M059J (cell line): ENCODE measurements at regions not wholly inside any gene's neighbourhood (a gene's known extent, or its start where the extent isn't known, plus 50 kb on each side); places are given as distances from the start of the nearest gene placed in this dataset.
"Not testable (repeated sequence)": the region's sequence is repeated elsewhere in the genome, so short reads cannot be mapped to it uniquely, and the experiment has no call there.

ENCODE experiments used
- DNase-seq: peaks from one replicate; pipeline ENCODE4 v3.0.0-alpha.2; 2012; ENCODE audit warnings: low read depth

DNA sequence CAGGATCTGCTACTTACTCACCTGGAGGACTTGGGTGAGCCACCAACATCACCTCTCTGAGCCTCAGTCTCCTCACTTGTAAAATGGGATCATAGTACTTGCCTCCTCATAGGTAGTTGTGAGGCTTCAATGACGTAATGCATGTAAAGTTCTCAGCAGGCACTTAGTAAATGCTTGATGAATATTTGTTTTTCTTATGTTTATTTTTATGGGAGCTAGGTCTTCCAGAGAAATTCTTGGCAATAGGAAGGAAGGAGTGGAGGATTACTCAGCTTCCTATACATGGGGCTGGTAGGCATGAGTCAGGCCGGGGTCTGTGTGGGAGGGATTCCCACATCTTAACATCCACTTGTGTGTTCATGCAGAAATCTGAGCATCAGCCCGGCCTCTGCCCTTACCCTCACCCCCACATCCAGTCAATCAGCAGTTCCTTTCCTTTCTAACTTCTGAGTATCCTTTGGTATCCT lies 95.4 kb upstream of the USP24 start:
- peak; percentile 99 for DNase-seq

DNA sequence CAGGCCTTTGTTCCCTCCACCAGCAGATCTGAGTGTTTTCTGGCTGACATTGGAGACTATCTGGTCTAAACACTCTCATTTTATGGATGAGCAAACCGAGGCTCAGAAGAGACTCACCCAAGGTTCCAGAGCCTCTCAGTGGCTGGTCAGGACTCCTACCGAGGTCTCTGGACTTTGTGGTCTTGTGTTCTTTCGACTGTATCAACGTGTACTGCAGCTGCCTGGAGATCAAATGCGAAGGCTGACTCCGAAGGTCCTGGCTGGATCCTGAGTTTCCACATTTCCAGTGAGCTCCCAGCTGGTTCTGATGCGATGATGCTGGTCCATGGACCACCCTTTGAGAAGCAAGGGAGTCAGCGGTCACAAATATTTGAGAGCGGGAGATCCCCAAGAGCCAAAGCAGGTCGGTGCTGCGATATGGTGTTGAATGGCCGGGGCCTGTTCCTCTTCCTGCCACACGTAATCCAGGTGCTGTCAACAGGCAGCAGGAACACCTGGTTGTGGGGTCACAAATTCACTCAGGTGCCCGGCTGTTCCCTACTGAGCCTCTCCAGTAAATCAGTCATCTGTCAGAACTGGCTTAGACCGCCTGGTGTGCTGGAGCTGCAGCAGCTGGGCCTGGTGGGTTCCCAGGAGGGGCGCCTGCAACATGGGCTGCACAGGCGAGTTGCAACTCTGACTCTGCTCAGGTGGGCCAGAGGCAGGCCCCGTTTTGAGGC lies 94.8 kb upstream of the USP24 start:
- no peak for DNase-seq

DNA sequence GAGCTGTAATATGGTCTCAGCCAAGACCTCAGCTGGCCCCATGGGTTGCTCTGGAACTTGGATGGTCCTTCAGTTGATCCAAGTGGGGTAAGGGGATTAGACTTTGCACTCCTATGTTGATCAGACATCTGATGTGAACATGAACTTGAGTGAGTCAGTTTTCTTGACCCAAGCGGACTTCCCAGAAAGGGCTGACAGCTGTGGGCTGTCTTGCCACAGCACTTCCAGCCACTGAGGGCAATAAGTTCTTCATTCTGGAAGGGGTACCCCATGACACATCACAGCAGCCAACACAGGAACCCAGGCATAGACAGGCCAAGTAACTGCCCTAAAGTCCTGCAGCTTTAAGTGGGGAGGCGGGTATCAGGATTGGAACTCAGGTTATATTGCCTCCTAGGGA lies 93.9 kb upstream of the USP24 start:
- DNase-seq: peak; percentile 33

DNA sequence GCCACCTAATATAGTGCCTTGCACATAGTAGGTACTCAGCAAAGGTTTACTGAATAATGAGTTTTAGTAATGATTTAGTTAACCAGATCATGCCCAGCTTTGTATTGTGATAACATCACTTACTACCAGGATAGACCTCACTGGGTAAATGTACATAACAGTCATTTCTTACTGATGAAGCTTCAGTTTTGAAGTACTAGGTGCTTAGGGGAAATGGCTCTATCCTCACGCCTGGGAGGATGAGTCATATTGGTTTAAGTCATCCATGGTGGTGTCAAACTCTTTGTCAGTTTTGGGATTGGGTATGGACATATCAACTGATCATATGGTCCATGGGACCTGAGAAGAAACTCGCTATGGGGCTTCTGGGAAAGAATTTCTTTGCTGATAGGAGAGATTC lies 90.6 kb upstream of the USP24 start:
- peak; percentile 70 for DNase-seq

DNA sequence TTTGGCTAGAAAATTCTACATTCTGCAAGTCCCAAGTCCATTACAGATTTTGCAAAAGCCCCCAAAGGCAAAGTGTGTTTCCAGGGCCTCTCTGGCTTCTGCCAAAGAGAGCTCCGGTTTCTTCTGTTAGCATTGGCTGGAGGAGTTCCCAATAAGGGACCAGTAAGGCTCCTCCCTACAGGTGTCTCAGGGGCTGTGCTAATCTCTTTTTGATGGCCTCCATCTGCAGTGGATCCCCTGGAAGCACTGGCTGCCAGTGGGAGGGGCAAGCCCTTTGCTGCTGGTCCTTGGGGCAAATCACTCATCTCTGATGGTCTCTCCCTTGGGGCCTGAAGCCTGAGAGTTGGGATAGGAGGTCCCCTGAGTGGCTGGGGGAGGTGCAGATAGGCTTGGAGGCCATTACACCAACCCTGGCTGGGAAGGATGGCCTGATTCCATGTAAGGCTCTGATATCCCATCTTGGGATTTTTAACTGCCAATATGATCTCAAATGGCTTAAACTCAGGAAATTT lies 89.1 kb upstream of the USP24 start:
- no peak for DNase-seq

DNA sequence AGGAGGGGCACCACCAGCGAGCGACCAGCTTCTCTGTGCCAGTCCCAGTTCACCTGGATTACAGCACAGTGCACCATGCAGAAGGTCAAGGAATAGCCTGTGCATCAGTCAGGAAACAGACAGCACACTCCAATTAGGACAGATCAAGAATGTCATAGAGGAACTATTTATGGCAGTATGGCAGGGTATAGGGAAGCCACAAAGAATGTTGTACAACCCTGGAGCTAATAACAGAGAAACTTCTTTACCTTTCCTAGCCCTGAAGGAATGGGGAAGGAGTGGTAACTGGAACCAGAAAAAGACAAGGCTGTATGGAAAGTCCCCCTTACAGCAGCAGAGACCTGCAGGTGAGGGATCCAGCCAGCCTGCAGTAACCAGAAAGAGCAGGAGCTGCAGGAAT lies 87.8 kb upstream of the USP24 start:
- DNase-seq: peak; percentile 30

DNA sequence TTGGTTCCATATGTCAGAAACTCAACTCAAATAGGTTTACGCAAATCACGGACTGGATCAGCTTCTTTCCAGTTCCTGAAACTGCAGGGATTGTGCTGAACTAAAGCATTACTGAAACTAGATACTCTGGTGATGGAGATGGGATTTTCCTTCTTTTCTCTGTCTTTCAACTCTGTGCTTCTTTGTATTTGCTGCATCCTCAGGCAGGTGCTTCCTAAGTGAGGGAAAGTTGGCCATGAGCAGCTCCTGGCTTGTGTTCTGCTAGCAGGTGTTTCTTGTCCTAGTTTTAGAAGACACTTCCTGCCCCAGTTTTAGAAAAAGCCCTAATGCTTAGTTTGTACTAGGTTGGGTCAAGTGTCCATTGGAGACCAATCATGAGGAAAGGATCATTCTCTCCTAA lies 86.7 kb upstream of the USP24 start:
- DNase-seq: no peak

DNA sequence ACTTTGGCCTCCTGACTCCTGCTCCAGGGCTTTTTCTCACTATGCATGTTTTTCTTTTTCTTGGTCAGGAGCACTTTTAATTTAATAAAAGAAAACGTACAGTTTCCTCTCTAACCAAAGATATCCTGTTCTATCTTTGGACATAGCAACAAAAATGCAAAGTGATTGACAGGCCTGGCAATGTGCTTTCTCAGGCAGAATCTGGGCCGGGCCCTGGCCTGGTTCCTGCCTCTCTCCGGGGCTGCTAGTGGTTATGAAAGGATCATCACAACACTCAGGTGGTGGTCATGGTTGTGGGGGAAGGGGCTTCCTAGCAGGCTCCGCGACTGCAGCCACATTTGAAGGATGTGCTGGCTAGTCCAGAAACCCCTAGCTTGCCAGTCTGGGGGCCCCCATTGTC lies 85.8 kb upstream of the USP24 start:
- no peak for DNase-seq

DNA sequence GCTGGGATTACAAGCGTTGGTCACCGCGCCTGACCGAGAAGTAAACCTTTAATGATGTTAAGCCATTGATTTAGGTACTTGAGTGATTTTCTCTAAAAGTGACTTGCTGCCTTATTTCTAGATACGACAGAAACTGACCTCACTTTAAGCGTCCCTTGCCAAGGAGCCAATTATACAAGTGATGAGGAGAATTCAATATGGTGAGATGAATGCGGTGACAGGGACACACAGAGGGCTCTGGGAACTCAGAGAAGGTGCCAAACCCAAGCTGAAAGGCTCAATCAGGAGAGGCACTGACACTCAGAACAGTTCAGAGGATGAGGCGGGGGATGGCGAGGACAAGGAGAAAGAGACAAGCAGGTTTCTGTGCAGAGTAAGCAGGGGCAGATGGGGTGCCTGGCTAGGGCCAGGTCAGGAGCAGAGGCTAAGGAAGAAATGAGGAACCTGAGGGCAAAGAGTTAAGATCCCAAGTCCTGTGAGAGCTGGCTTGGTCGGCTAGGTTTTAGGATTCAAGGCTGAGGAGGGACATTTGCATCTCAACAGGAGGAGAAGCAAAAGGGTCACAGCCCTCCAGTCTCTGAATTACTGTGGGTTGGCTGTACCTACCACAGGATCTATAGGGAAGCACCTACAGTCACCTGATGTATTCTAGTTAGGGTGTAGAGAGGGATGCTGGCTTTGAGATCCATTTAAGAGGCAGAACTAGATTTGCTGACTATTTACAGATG lies 83.2 kb upstream of the USP24 start:
- DNase-seq: no peak

DNA sequence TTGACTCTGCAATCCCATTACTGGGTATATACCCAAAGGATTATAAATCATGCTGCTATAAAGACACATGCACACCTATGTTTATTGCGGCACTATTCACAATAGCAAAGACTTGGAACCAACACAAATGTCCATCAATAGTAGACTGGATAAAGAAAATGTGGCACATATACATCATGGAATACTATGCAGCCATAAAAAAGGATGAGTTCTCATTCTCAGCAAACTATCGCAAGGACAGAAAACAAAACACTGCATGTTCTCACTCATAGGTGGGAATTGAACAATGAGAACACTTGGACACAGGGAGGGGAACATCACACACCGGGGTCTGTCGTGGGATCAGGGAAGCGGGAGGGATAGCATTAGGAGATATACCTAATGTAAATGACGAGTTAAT lies 81.1 kb upstream of the USP24 start:
- not testable (repeated sequence) for DNase-seq

DNA sequence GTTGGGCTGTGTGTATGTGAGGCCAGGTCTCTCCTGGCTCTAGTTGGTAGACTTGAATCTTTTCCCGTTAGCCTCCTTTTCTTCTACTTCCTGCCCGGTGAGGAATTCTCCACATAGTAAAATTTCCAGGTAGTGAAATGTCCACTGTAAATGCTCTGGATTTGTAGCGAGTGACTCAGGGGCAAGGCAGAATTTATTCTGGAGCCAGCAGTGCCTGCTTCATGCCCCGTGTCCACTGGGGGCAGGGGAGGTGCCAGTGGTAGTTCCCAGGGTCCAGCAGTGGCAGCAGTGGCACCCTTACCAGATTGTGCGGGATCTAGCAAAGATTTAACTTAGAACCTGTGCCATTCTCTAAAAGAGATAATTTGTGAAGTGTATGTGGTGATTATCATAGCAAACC lies 74.5 kb upstream of the USP24 start:
- peak; percentile 21 for DNase-seq

DNA sequence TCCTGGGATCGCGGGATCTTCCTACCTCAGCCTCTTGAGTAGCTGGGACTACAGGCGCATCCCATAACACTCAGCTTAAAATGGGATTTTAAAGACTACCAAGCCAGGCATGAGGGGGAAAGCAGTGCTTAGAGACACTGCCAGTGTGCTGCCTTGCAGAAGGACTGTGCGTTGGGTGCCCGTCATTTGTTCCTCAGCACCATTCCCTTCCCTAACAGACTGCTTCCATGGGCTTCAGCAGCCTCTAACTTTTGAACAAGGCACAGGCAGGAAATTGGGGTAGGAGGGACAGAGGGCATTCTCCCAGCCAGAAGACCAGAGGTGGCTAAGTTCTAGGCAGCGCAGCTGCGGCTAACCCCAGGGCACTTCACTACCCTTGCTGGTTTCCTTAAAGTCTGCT lies 73.9 kb upstream of the USP24 start:
- DNase-seq: no peak

DNA sequence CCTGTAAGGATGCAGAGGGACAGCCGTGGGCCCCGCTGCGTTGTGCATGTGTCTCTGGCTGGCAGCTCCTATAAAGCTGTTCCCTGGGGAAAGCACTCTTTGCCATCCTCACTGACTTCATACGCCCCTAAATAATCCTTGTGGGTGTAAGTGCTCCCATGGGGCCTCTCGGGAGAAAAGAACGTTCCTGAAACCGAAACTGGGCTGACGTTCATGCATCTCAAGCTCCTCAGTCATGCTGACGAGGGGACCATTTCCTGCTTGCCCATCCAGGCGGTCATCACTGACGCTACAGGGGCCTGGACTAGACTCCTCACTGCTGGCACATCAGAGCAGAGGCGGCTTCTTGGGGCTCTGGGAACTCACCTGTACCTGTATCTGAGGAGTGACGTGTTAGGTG lies 73.1 kb upstream of the USP24 start:
- no peak for DNase-seq

DNA sequence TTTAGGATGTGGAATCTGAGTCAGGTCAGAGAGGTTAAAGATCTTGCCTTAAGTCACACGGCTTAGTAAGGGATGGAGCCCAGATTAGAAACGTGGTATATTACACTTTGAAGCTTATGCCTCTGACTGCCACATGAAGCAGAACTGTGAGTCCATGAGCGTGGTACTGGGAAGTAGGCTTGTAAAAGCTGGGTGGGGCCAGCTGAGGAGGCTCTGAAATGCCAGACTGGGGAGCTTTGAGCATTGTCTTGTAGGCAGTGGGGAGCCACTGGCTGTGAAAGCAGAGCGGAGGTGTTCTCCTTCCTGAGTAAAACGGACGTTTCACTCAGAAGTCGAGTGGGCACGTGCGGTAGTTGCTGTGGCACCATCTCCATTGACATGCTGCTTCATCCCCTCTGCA lies 72.6 kb upstream of the USP24 start:
- no peak for DNase-seq

DNA sequence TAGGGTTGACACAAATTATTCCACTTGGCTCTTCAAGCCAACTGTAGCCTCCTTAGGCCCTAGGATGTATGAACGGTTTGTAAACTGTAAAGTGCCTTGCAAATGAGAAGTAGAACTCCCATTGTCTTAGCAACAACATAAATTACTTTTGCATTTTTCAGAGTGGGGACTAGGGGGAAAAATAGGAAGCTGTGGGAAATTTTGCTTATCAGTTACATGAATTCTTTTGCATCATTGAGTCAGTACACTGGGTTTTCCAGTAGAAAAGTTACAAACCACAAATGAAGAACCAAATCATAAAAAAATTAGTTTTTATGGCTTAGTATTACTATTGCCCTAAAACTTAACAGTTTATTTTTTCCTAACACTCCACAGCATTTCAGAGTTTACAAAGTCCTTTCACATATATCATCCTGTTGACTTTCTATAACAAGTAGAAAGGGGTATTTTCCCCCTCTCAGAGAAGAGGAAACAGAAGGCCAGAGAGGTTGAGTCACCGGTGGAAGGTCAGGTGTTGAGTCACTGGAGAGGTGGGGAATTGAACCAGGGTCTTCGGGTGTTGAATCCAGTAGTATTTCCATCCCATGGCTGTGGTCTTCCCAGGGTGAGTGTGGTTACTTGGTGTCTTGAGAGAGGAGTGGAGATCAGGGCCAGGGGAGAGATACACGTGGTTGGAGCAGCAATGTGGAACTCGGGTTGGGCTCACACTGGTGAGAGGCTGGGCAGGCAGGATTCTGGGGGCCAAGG lies 71.9 kb upstream of the USP24 start:
- peak; percentile 43 for DNase-seq

DNA sequence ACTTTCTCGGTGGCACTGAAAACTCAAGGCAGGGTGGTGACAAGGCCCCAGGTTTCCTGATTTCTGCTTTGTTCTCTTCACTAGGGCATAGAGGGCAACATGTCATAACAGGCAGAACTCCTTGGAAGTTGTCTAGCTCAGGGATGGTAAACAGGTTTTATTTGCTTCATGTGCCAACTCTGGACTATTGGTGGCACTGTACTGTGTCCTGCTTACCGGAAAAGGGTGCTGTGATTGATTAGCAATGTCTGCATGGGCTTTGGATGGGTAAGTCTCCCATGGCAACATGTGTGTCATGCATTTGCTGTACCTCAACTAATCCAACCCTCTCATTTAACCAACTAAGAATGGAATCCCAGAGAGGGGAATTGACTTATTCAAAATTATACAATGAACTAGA lies 70.7 kb upstream of the USP24 start:
- DNase-seq: peak; percentile 31

DNA sequence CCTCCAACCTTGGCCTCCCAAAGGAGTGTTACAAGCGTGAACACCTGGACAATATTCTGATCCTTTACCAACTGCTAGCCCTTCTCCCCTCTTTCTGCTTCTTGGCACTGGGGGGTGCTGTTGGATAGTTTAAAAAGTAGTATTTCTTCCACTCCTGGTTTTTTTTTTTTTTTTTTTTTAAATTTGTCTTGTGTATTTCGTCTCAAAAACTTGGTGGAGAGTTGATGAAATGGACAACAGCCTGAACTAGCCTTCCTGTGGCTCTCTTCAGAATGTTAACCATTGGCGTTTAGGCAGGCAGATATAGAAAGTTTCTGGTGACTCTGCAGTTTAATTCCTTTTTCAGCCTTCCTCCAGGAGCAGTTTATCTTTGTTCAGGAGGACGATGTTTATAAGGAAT lies 69.7 kb upstream of the USP24 start:
- DNase-seq: peak; percentile 63

DNA sequence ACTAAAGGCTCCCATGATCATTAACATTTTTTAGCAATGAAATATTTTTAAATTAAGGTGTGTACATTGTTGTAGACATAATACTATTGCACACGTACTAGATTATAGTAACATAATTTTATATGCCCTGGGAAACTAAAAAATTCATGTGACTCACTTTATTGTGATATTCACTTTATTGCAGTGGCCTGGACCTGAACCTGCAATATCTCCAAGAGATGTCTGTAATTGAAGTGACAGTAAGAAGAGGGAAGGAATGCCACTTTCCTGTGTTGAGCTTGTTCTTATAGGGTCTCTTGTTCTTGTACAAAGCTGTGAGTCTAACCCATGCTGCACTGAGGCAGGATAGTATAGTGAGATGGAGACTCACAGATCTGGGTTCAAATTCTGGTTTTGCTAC lies 66.9 kb upstream of the USP24 start:
- DNase-seq: no peak

DNA sequence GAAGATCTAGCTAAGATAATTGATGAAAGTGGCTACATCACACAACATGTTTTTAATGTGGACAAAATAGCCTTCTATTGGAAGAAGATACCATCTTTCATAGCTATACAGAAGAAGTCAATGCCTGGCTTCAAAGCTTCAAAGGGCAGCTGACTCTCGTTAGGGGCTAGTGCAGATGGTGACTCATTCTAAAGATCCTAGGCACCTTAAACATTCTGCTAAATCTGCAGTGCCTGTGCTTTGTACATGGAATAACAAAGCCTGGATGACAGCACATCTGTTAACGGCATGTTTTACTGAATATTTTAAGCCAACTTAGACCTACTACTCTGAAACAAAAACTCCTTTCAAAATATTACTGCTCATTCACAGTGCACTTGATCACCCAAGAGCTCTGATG lies 65.6 kb upstream of the USP24 start:
- no peak for DNase-seq

DNA sequence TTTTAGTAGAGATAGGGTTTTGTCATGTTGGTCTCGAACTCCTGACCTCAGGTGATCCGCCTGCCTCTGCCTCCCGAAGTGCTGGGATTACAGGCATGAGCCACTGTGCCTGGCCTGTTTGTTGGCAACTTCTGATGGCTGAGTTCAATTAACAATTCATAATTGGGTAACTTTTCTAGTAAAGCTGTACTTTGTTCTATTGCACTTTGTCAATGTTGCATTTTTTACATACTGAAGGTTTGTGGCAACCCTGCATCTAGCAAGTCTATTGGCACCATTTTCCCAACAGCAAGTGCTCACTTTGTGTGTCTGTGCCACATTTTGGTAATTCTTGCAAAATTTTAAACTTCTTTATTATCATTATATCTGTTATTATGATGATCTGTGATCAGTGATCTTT lies 64.5 kb upstream of the USP24 start:
- no peak for DNase-seq

DNA sequence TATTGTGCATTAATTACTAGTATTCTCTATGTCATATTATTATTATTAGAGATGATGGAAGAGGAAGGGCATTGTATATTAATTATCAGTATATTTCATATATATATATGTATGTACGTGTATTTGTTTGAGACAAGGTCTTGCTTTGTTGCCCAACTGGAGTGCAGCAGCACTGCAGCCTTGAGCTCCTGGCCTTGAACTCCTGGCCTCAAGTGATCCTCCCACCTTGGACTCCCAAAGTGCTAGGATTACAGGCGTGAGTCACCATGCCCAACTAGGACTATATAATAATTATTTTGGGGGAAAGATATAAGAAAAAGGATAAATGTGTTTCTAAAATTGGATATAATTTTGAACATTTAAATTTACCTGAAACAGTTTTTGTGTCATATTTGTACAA lies 63.2 kb upstream of the USP24 start:
- no peak for DNase-seq

DNA sequence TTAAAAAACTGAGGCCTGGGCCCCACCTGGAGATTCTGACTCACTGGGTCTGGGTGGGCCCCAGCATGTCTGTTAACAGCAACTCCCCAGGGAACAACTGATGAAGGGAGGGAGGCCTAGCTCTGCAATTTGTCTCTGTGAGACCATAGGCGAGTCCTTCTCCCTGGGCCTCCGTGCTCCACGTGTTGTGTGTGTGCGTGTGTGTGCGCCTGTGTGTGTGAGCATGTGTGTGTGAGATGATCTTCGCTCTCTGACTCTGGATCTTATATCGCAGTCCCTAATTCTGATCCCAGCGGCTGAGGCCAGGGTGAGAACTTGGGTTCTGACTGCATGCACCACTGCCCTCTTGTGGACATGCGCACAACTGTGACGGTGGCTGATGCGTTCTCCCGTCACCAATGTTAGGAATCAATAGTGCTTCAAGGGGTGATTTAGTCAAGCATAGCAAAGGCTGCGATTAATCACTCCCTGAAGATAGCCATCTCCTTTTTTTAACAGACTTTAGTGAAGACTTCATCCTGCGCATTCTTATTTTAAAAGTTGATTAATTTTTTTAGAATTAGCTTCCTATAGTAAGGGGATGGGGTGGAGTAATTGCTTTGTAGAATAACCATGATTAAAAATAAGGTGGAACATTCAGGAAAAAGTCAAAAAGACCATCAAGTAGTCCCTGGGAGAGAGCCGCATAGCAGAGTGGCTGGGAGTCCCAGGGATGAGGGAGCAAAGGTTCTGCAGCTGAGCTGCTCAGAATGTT lies 62.4 kb upstream of the USP24 start:
- peak; percentile 71 for DNase-seq
